ENCODE measurements at regions not wholly inside any gene's neighbourhood (a gene's known extent, or its start where the extent isn't known, plus 50 kb on each side); places are given as distances from the start of the nearest gene placed in this dataset.

DNA sequence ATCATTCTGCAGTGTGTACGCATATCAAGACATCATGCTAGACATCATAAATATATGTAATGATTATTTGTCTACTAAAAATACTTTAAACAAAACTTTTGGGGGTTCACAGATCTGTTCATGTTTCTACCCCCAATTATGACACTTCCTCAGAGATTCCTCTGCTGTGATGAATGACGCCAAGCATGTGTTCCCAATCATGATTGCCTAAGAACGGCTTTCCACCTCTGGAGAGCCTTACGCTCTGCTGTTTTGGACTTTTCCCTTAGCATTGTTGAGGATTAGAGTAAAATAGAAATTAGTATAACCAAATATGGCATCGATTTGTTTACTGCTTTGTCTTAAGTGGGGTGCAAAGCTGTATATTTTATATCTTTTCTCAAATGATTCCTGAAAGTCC lies 236.3 kb upstream of the IGFBP3 start:
- no peak for FAIRE-seq
- no peak for DNase-seq (ENCODE audit: low spot score)

DNA sequence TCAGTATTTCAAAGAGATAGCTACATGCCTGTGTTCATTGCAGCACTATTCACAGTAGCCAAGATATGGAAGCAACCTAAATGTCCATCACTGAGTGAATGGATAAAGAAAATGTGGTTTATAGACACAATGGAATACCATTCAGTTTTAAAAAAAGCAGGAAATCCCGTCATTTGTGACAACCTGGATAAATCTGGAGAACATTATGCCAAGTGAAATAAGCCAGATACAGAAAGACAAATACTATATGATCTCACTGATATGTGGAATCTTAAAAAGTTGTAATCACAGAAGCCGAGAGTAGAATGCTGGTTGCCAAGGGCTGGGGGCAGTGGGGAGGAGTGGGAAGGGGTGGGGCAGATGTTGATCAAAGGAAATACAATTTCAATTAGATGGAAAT lies 235.8 kb upstream of the IGFBP3 start:
- DNase-seq (ENCODE audit: low spot score): no peak
- no peak for FAIRE-seq

GRCh38 chr7:46156086-46156485 lies 235.0 kb upstream of the IGFBP3 start:
- DNase-seq (ENCODE audit: low spot score) (no peak), FAIRE-seq (no peak)

DNA sequence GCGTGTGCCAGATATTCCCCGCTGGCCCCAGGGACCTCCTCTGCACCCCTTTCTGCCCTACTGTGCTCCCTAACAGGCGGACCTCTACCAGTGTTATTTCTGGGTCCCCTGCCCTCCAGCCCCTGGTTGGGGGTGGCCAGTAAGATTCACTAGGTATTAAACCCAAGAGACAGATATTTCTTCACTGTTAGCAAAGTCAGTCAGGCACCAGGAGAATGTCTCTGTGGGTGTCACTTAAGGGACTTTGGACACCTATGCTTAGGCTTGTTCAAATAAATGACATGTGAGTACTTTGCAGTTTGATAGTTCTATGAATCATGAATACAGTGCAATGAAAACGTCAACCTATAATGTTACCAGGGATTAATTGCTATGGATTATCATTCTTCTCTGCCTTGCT lies 234.3 kb upstream of the IGFBP3 start:
- no peak for DNase-seq (ENCODE audit: low spot score)
- no peak for FAIRE-seq

GRCh38 chr7:46153951-46154787 lies 233.1 kb upstream of the IGFBP3 start:
- DNase-seq (ENCODE audit: low spot score) (no peak), FAIRE-seq (peak; percentile 35)

- FAIRE-seq (no peak), DNase-seq (ENCODE audit: low spot score) (no peak)
Observed at GRCh38 chr7:46153583-46153950, 232.5 kb upstream of the IGFBP3 start.

GRCh38 chr7:46152696-46153095 lies 231.6 kb upstream of the IGFBP3 start:
- FAIRE-seq: no peak
- DNase-seq (ENCODE audit: low spot score): no peak

DNA sequence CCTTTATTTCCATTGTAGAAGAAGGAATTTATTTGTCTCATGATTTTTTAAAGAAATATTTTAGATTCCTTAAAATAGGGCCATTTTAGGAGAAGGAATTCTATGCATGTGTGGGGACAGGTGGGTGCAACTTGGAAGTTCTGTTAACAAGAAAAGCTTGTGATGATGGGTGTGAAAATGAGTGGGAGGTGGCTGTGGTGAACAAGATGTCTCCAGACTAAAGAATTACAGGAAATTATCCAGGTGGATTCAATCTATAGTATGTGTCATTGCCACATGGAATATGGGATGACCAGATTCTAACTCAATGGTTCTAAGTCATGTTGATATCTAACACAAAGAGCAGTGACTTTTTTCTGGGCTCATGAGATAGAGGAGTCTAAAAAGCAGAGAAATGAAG lies 229.6 kb upstream of the IGFBP3 start:
- DNase-seq (ENCODE audit: low spot score): no peak
- FAIRE-seq: no peak

DNA sequence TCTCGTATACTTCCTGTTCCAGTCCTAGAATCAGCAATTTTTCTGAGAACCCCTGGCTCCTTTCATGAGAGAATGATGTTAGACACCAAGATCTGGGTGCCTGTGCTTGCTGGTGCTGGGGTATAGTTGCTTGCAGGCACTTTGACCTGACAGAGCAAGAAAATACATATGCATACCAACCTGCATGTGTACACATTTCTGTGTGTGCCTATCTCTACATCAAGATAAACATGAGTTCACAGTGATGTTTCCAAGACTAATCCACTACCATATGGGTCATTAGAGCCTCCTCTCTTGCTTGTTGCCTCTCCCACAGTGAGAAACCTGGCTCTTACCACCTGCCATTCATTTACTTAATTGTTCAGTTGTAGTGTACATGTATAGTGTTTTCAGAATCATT lies 229.1 kb upstream of the IGFBP3 start:
- FAIRE-seq: peak; percentile 74

GRCh38 chr7:46147871-46148270 lies 226.8 kb upstream of the IGFBP3 start:
- FAIRE-seq (no peak), DNase-seq (ENCODE audit: low spot score) (no peak)

More for the DNA sequence above, 229.1 kb upstream of the IGFBP3 start:
- no peak for DNase-seq (ENCODE audit: low spot score)

DNA sequence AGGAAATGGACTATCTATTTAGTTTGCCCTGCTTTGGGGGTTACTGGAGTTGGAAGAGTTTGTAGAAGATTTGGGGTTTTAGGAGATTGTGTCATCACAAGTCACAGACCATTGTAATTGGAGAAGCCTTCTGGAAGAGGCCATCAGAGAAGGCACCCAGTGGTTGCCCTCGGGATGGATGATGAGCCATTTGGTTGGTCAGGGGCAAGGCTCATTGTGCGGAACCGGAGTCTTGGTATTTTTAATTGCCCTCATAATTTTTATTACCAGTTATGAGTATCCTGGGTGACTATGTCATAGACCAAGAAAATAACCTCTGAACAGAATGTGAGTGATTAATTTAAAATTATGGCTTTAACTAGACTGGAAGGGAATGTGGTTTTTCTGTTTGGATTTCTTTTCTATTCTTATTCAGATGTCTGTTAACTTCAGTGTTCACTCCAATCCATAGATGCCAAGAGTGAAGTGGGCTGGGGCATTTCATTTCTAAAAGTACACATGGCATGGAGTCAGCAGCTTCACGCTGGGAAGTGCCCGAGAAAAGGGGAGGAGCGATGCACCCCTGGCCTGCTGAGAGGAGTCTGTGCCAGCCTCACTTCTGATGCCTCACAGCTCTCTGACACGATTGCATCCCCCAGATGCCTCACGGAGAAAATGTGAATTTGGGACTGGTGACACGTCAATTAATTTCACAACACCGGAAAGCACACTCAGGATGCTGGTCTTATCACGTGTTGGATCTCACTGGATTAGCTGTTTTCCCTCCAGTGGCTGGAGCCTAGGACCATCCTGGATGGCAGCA lies 225.6 kb upstream of the IGFBP3 start:
- DNase-seq (ENCODE audit: low spot score): peak; percentile 60
- FAIRE-seq: peak; percentile 91

DNA sequence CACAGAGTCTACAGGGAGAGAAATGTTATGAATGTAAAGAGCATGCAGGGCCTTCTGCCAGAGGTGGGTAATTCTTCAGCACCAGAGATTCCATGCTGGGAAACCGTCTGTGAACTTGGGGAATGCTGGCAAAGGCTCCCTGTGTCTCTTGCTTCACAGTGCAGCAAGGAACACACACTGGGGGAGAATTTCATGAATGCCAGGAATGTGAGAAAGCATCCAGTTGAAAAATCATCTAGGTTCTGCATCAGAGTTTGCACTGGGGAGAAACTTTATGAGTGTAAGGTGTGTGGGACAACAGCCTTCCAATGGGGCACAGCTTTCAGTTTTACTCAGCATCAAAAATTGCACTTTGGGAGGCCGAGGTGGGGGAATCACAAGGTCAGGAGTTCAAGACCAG lies 224.3 kb upstream of the IGFBP3 start:
- FAIRE-seq (peak; percentile 58), DNase-seq (ENCODE audit: low spot score) (peak; percentile 86)

- DNase-seq (ENCODE audit: low spot score) (no peak), FAIRE-seq (peak; percentile 62)
Observed at GRCh38 chr7:46143949-46144917, 223.2 kb upstream of the IGFBP3 start.

DNA sequence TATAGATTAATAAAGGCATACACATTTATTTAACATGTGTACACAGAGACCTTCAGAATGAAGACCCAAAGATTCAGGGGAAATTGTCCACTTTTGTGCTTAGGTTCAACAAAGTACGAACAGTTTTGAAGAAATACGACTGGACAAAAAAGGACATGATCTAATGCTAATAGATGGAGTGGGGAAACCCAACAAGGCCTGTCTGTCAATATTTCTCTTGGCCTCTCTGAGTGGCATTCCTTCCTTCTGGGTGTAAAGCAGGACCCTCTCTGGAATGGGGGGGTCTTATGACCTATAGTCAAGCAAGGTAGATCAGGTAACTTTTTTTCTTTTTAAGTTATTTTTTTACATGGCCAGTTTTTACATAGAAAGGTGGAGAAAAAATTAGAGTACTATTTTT lies 222.3 kb upstream of the IGFBP3 start:
- no peak for DNase-seq (ENCODE audit: low spot score)
- no peak for FAIRE-seq

GRCh38 chr7:46139079-46139478 lies 218.0 kb upstream of the IGFBP3 start:
- peak; percentile 60 for DNase-seq (ENCODE audit: low spot score)
- peak; percentile 85 for FAIRE-seq

DNA sequence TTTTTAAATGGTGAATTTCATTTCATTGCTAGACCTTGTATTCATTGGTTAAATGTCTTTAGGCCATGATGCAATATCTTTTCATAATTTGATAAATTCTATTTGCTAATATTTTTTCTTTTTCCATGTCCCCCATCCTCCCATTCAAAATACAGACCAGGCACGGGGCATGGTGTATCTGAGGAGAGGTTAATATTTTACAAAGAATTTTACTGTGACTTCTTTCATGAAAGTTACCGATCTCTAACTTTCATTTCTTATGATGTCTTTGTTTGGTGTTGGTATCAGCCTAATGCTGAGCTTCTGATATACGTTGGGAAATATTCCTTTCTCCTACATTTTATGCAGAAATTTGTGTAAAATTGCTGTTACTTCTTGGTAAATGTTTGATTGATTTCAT lies 216.7 kb upstream of the IGFBP3 start:
- FAIRE-seq: no peak
- DNase-seq (ENCODE audit: low spot score): no peak

DNA sequence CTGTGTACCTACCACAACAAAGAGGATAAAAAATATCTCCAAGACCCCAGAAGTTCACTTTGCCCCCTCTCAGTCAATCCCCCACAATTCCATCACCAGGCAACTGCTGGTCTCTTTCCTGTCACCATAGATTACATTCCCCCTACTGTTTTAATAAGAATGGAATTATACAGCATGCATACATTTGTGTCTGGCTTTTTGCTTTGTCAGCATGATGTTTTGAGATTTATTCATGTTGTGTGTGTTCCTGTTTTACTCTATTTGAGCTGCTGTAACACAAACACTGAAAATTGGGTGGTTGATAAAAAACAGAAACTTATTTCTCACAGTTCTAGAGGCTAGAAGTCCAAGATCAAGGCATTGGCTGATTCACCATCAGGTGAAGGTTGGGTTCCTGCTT lies 214.5 kb upstream of the IGFBP3 start:
- FAIRE-seq: no peak
- DNase-seq (ENCODE audit: low spot score): no peak

- DNase-seq (ENCODE audit: low spot score) (no peak), FAIRE-seq (no peak)
Observed at GRCh38 chr7:46134795-46135194, 213.7 kb upstream of the IGFBP3 start.

GRCh38 chr7:46134385-46134784 lies 213.3 kb upstream of the IGFBP3 start:
- no peak for FAIRE-seq
- no peak for DNase-seq (ENCODE audit: low spot score)

GRCh38 chr7:46133751-46134150 lies 212.7 kb upstream of the IGFBP3 start:
- no peak for FAIRE-seq
- no peak for DNase-seq (ENCODE audit: low spot score)

- no peak for DNase-seq (ENCODE audit: low spot score)
- FAIRE-seq: peak; percentile 69
Observed at GRCh38 chr7:46133072-46133471, 212.0 kb upstream of the IGFBP3 start.

All from urothelium cell line (cell line).